ENCODE measurements at regions not wholly inside any gene's neighbourhood (a gene's known extent, or its start where the extent isn't known, plus 50 kb on each side); places are given as distances from the start of the nearest gene placed in this dataset.

DNA sequence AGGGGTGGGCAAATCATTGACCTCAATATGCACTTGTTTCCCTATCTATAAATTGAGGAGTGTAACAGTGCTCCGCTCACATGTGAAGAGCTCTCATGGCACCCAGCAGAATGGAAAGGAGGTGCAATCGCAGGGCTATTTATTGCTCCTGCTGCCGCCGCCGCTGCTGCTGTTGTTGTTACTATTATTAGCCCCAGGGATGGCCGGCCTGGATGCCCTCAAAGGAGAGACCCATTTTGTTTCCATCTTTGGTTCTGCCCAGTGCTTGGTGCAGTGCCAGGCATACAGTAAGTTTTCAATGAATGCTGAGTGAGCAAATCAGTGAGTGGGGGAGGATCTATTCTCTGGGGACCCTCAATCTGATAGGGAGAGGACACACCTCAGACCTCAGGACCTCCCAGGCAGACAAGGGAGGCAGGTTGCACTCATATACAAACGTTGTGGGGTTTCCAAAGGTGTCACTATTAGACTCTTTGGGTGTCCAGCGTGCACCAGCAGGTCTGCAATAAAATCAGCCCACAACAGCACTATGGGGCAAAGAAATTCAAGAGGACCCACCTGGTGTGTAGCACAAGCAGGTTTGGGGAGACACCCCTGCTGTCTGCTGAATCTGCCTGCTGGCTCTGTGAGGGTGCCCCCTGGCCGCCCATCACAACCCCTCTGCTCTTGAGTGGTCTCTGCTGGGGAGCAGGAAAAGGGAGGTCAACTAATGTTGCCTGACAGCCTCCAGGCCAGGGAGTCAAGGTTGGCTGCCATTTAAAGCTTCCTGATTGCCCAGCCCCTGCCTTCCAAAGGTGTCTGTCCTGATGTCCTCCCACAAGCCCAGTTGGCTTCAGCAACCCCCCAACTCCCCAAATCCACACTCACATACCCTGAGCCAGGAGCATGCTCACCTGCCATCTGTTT is 136.3 kb downstream of the ACTL8 start:
- peak overlapping the region; percentile 45 for H3K27ac ChIP-seq
- TF ChIP-seq CTCF (conservative IDR thresholded peaks at IDR 0.05): no peak
- no peak for TF ChIP-seq ZFX (IDR thresholded peaks at IDR 0.05)

GRCh38 chr1:17892225-17892624 is 137.1 kb downstream of the ACTL8 start:
- TF ChIP-seq CTCF (conservative IDR thresholded peaks at IDR 0.05) (no peak), ZFX (IDR thresholded peaks at IDR 0.05) (no peak)
- H3K27ac ChIP-seq: peak overlapping the region; percentile 45

DNA sequence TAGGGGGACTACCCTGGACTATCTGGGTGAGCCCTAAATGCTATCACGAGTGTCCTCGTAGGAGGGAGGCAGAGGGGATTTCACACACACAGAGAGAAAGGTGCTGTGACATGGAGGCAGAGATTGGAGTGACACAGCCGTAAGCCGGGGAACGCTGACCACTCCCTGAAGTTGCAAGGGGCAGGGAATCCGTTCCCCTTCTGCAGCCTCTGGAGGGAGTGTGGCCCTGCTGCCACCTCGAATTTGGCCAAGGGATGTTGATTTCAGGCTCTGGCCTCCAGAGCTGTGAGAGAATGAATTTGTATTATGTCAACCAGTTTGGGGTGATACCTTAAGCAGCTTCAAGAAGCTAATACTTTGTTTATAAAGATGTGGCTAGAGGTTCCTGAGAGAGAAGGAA is 137.7 kb downstream of the ACTL8 start:
- TF ChIP-seq CTCF (conservative IDR thresholded peaks at IDR 0.05): no peak
- TF ChIP-seq ZFX (IDR thresholded peaks at IDR 0.05): no peak
- peak overlapping the region; percentile 27; the same call in 1 of the 2 replicates for H3K27ac ChIP-seq

GRCh38 chr1:17893891-17894631 is 138.9 kb downstream of the ACTL8 start:
- H3K27ac ChIP-seq: no peak overlapping the region
- no peak for TF ChIP-seq CTCF (conservative IDR thresholded peaks at IDR 0.05)
- no peak for TF ChIP-seq ZFX (IDR thresholded peaks at IDR 0.05)

GRCh38 chr1:17895401-17895800 is 140.3 kb downstream of the ACTL8 start:
- TF ChIP-seq ZFX (IDR thresholded peaks at IDR 0.05) (no peak), CTCF (conservative IDR thresholded peaks at IDR 0.05) (no peak)
- H3K27ac ChIP-seq: no peak overlapping the region

DNA sequence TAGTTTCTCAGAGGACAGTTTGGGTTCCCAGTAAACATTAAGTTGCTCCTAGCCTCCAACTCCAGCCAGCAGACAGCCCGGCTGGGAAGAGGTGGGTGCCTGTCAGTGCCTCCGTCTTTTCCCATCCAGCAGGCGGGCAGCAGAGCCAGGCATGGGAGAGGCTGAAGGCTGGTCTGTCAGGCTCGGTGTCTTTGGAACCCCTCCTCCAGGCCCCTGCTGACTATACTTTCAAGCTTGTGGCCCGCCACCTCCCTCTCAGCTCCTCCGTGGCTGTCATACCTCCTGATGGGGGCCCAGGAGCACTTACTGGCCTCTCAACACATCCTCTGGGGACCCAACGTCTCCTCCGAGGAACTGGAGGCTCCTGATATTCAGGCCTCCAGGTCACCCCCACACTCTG is 140.9 kb downstream of the ACTL8 start:
- no peak for TF ChIP-seq CTCF (conservative IDR thresholded peaks at IDR 0.05)
- TF ChIP-seq ZFX (IDR thresholded peaks at IDR 0.05): no peak
- no peak overlapping the region for H3K27ac ChIP-seq

GRCh38 chr1:17903386-17903785 is 148.3 kb downstream of the ACTL8 start:
- TF ChIP-seq CTCF (conservative IDR thresholded peaks at IDR 0.05): no peak
- no peak for TF ChIP-seq ZFX (IDR thresholded peaks at IDR 0.05)
- H3K27ac ChIP-seq: no peak overlapping the region
